Ishikawa (cell line): ENCODE measurements at regions not wholly inside any gene's neighbourhood (a gene's known extent, or its start where the extent isn't known, plus 50 kb on each side); places are given as distances from the start of the nearest gene placed in this dataset.

Experiments used
- CEBPB ChIP-seq: IDR thresholded peaks from 2 replicates; pipeline ENCODE4 v1.6.1; 2012
- CREB1 ChIP-seq: IDR thresholded peaks from 2 replicates; pipeline ENCODE4 v1.6.1; 2012; ENCODE audit warnings: low read depth
- EGR1 ChIP-seq: IDR thresholded peaks from 2 replicates; pipeline ENCODE4 v1.6.1; 2012
- EP300 ChIP-seq: IDR thresholded peaks from 2 replicates; pipeline ENCODE4 v1.6.1; 2012; ENCODE audit warnings: borderline replicate concordance
- FOXM1 ChIP-seq: IDR thresholded peaks from 2 replicates; pipeline ENCODE4 v1.6.1; 2012; ENCODE audit warnings: low read depth, borderline replicate concordance
- MAX ChIP-seq: IDR thresholded peaks from 2 replicates; pipeline ENCODE4 v1.6.1; 2012
- NFIC ChIP-seq: IDR thresholded peaks from 2 replicates; pipeline ENCODE4 v1.6.1; 2012
- RAD21 ChIP-seq: IDR thresholded peaks from 2 replicates; pipeline ENCODE4 v1.6.1; 2012; ENCODE audit warnings: low read depth
- REST ChIP-seq: IDR thresholded peaks from 2 replicates; pipeline ENCODE4 v1.6.1; 2012; ENCODE audit warnings: low read depth, mild to moderate bottlenecking
- TAF1 ChIP-seq: IDR thresholded peaks from 2 replicates; pipeline ENCODE4 v1.6.1; 2012; ENCODE audit warnings: low read depth, mild to moderate bottlenecking
- TCF12 ChIP-seq: IDR thresholded peaks from 2 replicates; pipeline ENCODE4 v1.6.1; 2012; ENCODE audit warnings: low read depth
- TEAD4 ChIP-seq: IDR thresholded peaks from 2 replicates; pipeline ENCODE4 v1.6.1; 2012
- USF1 ChIP-seq: IDR thresholded peaks from 2 replicates; pipeline ENCODE4 v1.6.1; 2012
- YY1 ChIP-seq: IDR thresholded peaks from 2 replicates; pipeline ENCODE4 v1.6.1; 2012; ENCODE audit warnings: low read depth
- ZBTB7A ChIP-seq: IDR thresholded peaks from 2 replicates; pipeline ENCODE4 v1.6.1; 2012; ENCODE audit warnings: low read depth

GRCh38 chr6:14658030-14658429 lies 540.5 kb downstream of the CD83 start:
- no peak for TF ChIP-seq USF1
- no peak for TF ChIP-seq MAX
- no peak for TF ChIP-seq TAF1
- TF ChIP-seq EP300, result no peak
- TF ChIP-seq TCF12, result no peak
- TF ChIP-seq FOXM1, result no peak
- no peak for TF ChIP-seq CREB1
- TF ChIP-seq ZBTB7A, result no peak
- no peak for TF ChIP-seq TEAD4
- TF ChIP-seq RAD21, result no peak
- TF ChIP-seq CEBPB, result no peak

GRCh38 chr6:14658886-14659561 lies 541.5 kb downstream of the CD83 start:
- TF ChIP-seq EP300 (no peak), REST (no peak), USF1 (no peak), ZBTB7A (no peak), TCF12 (no peak), CREB1 (no peak), FOXM1 (no peak), MAX (no peak)

- no peak for TF ChIP-seq NFIC
- no peak for TF ChIP-seq EGR1
- TF ChIP-seq ZBTB7A, result no peak
- TF ChIP-seq TCF12, result no peak
- no peak for TF ChIP-seq USF1
- TF ChIP-seq CEBPB, result no peak
- no peak for TF ChIP-seq TEAD4
- TF ChIP-seq TAF1, result no peak
- no peak for TF ChIP-seq CREB1
These were observed 542.3 kb downstream of the CD83 start for GRCh38 chr6:14659841-14660240.

GRCh38 chr6:14660806-14661579 lies 543.4 kb downstream of the CD83 start:
- no peak for TF ChIP-seq MAX
- TF ChIP-seq ZBTB7A, result no peak
- no peak for TF ChIP-seq RAD21
- no peak for TF ChIP-seq FOXM1
- TF ChIP-seq CEBPB, result no peak
- no peak for TF ChIP-seq CREB1

GRCh38 chr6:14661691-14662090 lies 544.1 kb downstream of the CD83 start:
- TF ChIP-seq TAF1 (no peak), CREB1 (no peak), EGR1 (no peak), FOXM1 (no peak), CEBPB (no peak), TCF12 (no peak), ZBTB7A (no peak), YY1 (no peak), REST (no peak), RAD21 (no peak), USF1 (no peak), NFIC (no peak), TEAD4 (no peak), EP300 (no peak), MAX (no peak)
